ENCODE measurements at regions not wholly inside any gene's neighbourhood (a gene's known extent, or its start where the extent isn't known, plus 50 kb on each side); places are given as distances from the start of the nearest gene placed in this dataset.

DNA sequence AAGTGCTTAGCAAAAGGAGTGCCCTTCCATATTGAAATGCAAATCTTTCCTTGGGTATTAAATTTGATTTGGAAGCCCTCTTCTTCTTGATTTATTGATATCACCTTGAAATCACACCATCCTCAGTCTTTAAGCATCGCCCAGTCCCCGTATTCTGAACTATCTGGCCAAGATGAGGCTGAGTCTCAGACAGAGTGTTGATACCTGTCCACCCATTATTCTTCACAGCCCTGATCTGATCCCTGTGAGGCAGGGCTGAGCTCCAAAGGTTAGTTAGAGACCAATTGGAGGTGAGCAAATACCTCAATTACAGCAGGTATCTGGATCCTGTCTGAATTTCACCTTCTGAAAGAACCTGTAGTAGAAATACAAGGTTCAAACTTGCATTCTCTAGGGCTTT, 326.3 kb downstream of the FAT3 start:
- in situ Hi-C loops (cut with HindIII; ENCODE audit: low pct_unique_long_range_greater_than_20kb, low sequenced_read_pairs), result no loop called here
- no peak for DNase-seq (ENCODE audit: low read depth in 1 of 2, low spot score in 1 of 2)
- no peak for TF ChIP-seq JUND (IDR thresholded peaks at IDR 0.05; ENCODE audit: low read depth)

- TF ChIP-seq JUND (IDR thresholded peaks at IDR 0.05; ENCODE audit: low read depth), result no peak
- in situ Hi-C loops (cut with HindIII; ENCODE audit: low pct_unique_long_range_greater_than_20kb, low sequenced_read_pairs), result no loop called here
- peak in 1 of 2 experiments; percentile 53 for DNase-seq (ENCODE audit: low read depth in 1 of 2, low spot score in 1 of 2)
Measured at GRCh38 chr11:92552942-92553341, 328.3 kb downstream of the FAT3 start.

DNA sequence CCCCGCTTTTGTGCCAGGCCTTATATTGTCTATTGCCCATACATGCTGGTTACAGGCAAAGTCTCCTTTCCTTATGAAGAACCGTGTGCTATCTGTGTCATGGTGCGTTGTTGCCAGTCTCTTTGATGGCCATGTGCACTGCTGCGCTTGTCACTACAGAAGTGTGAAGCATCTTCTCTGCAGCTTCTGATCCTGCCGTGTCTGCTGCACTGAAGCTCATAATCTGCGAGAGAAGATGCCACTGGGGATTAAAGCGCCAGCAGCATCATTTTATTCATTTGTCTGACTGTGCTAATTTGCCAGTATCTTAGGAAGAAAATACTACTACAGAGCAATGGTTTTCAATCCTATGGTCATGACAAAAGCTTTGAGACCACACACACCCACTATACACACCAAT, 330.1 kb downstream of the FAT3 start:
- in situ Hi-C loops (cut with HindIII; ENCODE audit: low pct_unique_long_range_greater_than_20kb, low sequenced_read_pairs), result no loop called here
- TF ChIP-seq JUND (IDR thresholded peaks at IDR 0.05; ENCODE audit: low read depth), result no peak
- DNase-seq (ENCODE audit: low read depth in 1 of 2, low spot score in 1 of 2), result no peak

DNA sequence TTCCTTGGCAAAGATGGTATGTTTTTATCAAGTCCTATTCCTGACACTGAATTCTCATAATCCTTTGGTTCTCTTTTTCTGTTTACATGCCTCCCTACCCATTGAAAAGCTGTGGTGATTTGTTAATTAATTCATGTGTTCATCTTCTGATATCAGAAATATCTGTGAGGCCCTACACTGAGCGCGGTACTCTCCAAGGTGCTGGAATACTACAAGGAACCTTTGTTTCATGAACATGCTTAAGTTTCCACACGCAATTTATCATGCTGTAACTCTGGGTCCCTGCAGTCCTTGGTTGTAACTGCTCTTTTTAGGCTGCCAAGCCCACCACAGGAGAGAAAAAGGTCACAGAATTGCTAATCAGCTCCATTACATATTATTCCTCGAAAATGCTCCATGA, 331.8 kb downstream of the FAT3 start:
- TF ChIP-seq JUND (IDR thresholded peaks at IDR 0.05; ENCODE audit: low read depth), result no peak
- peak; percentile 20 to 80 for DNase-seq (ENCODE audit: low read depth in 1 of 2, low spot score in 1 of 2)
- in situ Hi-C loops (cut with HindIII; ENCODE audit: low pct_unique_long_range_greater_than_20kb, low sequenced_read_pairs), result no loop called here

DNA sequence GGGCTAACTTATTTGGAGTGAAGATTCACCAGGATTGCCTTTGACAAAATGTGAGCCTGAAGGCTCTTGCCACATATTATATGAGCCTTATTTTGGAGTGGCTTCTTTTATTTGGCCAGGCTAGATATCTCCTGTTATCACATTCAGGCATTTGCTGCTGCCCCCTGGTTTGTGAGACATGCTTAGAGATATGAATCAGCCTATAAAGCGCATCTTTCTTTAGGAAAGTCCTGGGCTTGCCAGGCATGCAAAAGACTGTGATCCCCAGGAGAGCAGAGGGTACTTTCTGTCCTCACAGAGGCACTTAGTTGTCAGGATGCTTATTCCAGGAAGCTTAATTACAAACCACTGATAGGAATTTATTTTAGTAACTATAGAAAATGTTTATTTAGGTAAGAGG, 333.3 kb downstream of the FAT3 start:
- in situ Hi-C loops (cut with HindIII; ENCODE audit: low pct_unique_long_range_greater_than_20kb, low sequenced_read_pairs), result no loop called here
- DNase-seq (ENCODE audit: low read depth in 1 of 2, low spot score in 1 of 2), result no peak
- TF ChIP-seq JUND (IDR thresholded peaks at IDR 0.05; ENCODE audit: low read depth), result no peak

GRCh38 chr11:92558323-92558722, 333.7 kb downstream of the FAT3 start:
- no peak for DNase-seq (ENCODE audit: low read depth in 1 of 2, low spot score in 1 of 2)
- in situ Hi-C loops (cut with HindIII; ENCODE audit: low pct_unique_long_range_greater_than_20kb, low sequenced_read_pairs), result no loop called here
- TF ChIP-seq JUND (IDR thresholded peaks at IDR 0.05; ENCODE audit: low read depth), result no peak

DNA sequence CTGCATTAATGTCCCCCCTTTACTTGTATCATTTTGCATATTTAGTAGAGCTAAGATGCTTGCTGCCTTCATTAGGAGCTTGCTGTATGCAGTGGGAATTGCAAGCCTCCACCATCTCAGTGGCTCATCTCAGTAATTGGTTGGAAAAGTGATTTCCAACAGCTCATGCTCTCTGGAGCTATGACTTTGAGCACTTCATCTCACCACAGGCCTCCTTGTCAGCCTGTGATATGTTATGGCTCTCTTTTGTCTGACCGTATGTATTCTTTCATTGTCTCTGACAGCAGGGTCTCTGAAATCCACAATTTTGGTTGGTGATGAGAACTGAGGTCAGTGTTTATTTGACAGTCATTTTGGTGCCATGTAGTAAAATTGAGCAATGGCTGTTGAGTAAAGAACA, 345.1 kb downstream of the FAT3 start:
- in situ Hi-C loops (cut with HindIII; ENCODE audit: low pct_unique_long_range_greater_than_20kb, low sequenced_read_pairs), result no loop called here
- no peak for DNase-seq (ENCODE audit: low read depth in 1 of 2, low spot score in 1 of 2)
- no peak for TF ChIP-seq JUND (IDR thresholded peaks at IDR 0.05; ENCODE audit: low read depth)

DNA sequence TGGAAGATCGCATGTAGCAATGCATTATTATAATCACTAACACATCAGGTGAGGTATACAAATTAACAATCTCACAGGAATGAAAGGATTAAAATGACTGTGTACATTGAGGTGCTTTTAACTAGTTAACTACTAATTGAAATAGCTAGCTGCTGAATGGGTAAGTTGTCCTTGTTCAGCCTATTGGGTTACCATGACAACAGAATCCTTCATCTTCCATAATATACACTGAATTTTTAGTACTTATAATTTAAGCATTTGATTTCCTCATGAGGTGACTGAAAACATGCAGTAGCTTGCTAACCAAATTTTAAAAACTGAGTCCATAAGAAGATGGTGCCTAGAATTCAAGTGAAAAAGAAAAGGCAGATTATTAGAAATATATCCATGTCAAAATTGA, 347.9 kb downstream of the FAT3 start:
- no peak for DNase-seq (ENCODE audit: low read depth in 1 of 2, low spot score in 1 of 2)
- TF ChIP-seq JUND (IDR thresholded peaks at IDR 0.05; ENCODE audit: low read depth), result no peak
- in situ Hi-C loops (cut with HindIII; ENCODE audit: low pct_unique_long_range_greater_than_20kb, low sequenced_read_pairs), result no loop called here

GRCh38 chr11:92576315-92576714, 351.7 kb downstream of the FAT3 start:
- in situ Hi-C loops (cut with HindIII; ENCODE audit: low pct_unique_long_range_greater_than_20kb, low sequenced_read_pairs), result no loop called here
- no peak for DNase-seq (ENCODE audit: low read depth in 1 of 2, low spot score in 1 of 2)
- no peak for TF ChIP-seq JUND (IDR thresholded peaks at IDR 0.05; ENCODE audit: low read depth)

DNA sequence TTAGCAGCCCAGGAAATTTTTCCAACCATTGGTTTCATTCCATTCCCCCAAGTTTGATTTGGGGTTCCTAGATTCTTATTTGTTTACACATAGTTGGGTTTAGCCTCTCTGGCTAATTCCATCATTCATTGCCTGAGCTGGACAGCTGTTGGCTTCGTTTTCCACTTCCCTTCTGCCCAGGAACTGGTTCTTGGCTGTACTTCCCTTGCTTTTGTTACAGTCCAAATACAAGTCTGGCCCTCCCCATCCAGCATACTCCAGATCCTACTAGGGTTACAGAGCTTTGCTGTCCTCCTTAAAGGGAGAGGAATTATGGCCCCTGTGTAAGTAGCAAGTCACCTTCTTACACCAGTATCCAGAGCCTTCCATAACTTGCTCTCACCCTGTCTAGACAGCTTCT, 356.3 kb downstream of the FAT3 start:
- in situ Hi-C loops (cut with HindIII; ENCODE audit: low pct_unique_long_range_greater_than_20kb, low sequenced_read_pairs), result no loop called here
- TF ChIP-seq JUND (IDR thresholded peaks at IDR 0.05; ENCODE audit: low read depth), result no peak
- DNase-seq (ENCODE audit: low read depth in 1 of 2, low spot score in 1 of 2), result no peak

DNA sequence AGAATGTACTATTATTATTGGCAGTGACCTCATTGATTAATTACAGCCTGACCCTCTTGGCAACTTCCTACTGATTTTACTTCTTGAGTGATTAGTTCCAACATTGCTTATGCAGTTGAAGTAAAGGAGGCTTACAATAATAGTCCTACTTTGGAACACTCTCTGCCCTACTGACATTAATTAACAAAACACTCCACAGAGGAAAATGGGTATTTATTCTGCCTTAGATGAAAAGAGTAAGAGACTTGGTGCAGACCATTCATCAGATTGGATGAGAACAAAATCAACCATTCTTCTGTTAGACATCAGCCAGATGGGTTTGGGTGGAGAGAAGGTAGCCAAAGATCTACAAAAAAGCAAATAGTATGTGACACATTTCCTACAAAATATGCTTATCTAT, 363.8 kb downstream of the FAT3 start:
- TF ChIP-seq JUND (IDR thresholded peaks at IDR 0.05; ENCODE audit: low read depth), result no peak
- in situ Hi-C loops (cut with HindIII; ENCODE audit: low pct_unique_long_range_greater_than_20kb, low sequenced_read_pairs), result no loop called here
- DNase-seq (ENCODE audit: low read depth in 1 of 2, low spot score in 1 of 2), result no peak

DNA sequence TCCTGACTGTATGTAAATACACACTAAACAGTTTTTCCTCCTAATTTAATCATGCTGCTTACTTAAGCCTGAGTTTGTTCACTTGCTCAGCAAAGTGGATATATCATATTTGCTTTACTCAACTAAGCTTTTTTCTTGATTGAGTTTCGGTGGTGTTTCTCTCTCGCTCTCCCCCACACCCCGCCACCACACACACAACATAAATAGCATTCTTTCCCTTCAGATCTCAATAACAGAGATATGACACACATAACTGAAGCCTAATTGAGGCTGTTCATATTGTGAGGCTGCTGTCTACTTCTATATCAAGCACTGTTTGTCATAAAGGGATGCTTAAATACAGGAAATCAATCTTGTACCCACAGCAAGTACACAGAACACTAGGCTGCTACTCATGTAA, 364.9 kb downstream of the FAT3 start:
- DNase-seq (ENCODE audit: low read depth in 1 of 2, low spot score in 1 of 2), result no peak
- TF ChIP-seq JUND (IDR thresholded peaks at IDR 0.05; ENCODE audit: low read depth), result no peak
- in situ Hi-C loops (cut with HindIII; ENCODE audit: low pct_unique_long_range_greater_than_20kb, low sequenced_read_pairs), result no loop called here

DNA sequence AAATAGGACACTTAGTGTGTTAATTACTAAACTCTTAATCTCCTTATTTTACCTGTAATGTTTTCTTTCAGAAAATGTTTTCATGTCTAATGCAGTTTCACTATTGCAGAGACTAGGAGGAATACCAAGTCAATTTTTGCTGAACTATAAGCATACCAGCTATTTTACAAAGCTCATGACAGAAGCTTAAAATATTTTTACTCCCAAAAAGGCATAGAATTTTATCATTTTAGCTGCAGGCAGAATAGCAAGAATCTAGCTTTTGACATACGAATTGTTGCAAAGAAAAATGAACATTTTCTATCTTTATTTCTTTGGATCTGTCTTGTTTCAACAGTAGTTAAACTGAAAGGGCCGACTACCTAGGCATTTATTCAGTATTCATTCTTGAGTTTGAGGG, 366.9 kb downstream of the FAT3 start:
- in situ Hi-C loops (cut with HindIII; ENCODE audit: low pct_unique_long_range_greater_than_20kb, low sequenced_read_pairs), result no loop called here
- no peak for TF ChIP-seq JUND (IDR thresholded peaks at IDR 0.05; ENCODE audit: low read depth)
- DNase-seq (ENCODE audit: low read depth in 1 of 2, low spot score in 1 of 2), result no peak

DNA sequence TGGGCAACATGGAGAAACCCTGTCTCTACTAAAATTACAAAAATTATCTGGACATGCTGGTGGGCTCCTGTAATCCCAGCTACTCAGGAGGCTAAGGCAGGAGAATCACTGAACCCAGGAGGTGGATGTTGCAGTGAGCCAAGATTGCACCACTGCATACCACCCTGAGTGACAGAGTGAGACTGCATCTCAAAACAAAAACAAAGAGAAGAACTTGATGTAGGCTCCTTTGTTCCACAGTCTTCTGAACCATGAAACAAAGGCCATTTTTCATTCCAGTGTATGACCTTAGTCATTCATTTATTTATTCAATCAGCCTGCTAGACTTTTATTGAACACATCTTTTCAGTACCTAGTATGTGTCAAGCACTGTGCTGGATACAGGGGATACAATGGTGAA, 369.6 kb downstream of the FAT3 start:
- in situ Hi-C loops (cut with HindIII; ENCODE audit: low pct_unique_long_range_greater_than_20kb, low sequenced_read_pairs), result no loop called here
- no peak for TF ChIP-seq JUND (IDR thresholded peaks at IDR 0.05; ENCODE audit: low read depth)
- no peak for DNase-seq (ENCODE audit: low read depth in 1 of 2, low spot score in 1 of 2)

DNA sequence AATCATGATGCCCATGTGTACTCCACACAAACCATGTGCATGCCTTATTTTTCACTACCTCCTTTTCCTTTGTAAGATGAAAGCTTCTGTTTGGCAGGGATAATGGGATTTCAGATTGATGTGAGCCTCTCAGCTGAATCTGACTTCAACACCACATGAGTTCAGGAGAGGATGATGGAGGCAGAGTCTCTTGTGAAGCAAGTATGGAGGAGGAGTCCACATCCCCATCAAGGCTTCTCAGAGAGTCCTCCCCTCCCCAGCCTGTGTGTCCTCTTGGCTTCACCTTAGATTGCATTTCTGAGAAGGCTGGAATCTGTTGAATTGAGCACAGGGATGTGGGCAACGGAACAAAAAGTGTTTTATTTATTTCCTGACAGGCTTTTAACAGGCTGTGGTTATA, 370.4 kb downstream of the FAT3 start:
- no peak for DNase-seq (ENCODE audit: low read depth in 1 of 2, low spot score in 1 of 2)
- TF ChIP-seq JUND (IDR thresholded peaks at IDR 0.05; ENCODE audit: low read depth), result no peak
- in situ Hi-C loops (cut with HindIII; ENCODE audit: low pct_unique_long_range_greater_than_20kb, low sequenced_read_pairs), result no loop called here

Data from T47D (cell line).